LNCaP clone FGC (cell line): ENCODE measurements at regions not wholly inside any gene's neighbourhood (a gene's known extent, or its start where the extent isn't known, plus 50 kb on each side); places are given as distances from the start of the nearest gene placed in this dataset.

Source experiments
- DNase-seq: peaks from one replicate; pipeline ENCODE4 v3.0.0-alpha.2; 2011; ENCODE audit warnings: low read depth
- H3K4me3 ChIP-seq: 2 replicates; pipeline ENCODE4 v1.5.1; 2011; ENCODE audit warnings: mild to moderate bottlenecking, low read depth, low read length, control low read depth
- CTCF ChIP-seq: IDR thresholded peaks from 2 replicates; pipeline ENCODE4 v1.5.1; 2012; ENCODE audit warnings: mild to moderate bottlenecking; ENCODE audit not compliant: control insufficient read depth, insufficient read depth; ENCODE audit errors: extremely low read depth

GRCh38 chr10:78870458-78870857 lies 198.3 kb upstream of the ZMIZ1 start:
- no peak for TF ChIP-seq CTCF
- DNase-seq = no peak
- H3K4me3 ChIP-seq = no peak overlapping the region

GRCh38 chr10:78871796-78872195 lies 197.0 kb upstream of the ZMIZ1 start:
- no peak for DNase-seq
- TF ChIP-seq CTCF = no peak
- no peak overlapping the region for H3K4me3 ChIP-seq

- no peak for TF ChIP-seq CTCF
- DNase-seq = no peak
- no peak overlapping the region for H3K4me3 ChIP-seq
These were observed 195.4 kb upstream of the ZMIZ1 start for GRCh38 chr10:78873413-78873812.

- TF ChIP-seq CTCF = no peak
- H3K4me3 ChIP-seq = no peak overlapping the region
- no peak for DNase-seq
These were observed 193.4 kb upstream of the ZMIZ1 start for GRCh38 chr10:78875331-78875877.

- H3K4me3 ChIP-seq = no peak overlapping the region
- no peak for TF ChIP-seq CTCF
- no peak for DNase-seq
These were observed 192.8 kb upstream of the ZMIZ1 start for GRCh38 chr10:78875932-78876331.

GRCh38 chr10:78876449-78876848 lies 192.3 kb upstream of the ZMIZ1 start:
- TF ChIP-seq CTCF = no peak
- no peak overlapping the region for H3K4me3 ChIP-seq
- no peak for DNase-seq

GRCh38 chr10:78879621-78880020 lies 189.1 kb upstream of the ZMIZ1 start:
- no peak for TF ChIP-seq CTCF
- H3K4me3 ChIP-seq = no peak overlapping the region
- no peak for DNase-seq
